LHCN-M2 (cell line): ENCODE measurements at regions not wholly inside any gene's neighbourhood (a gene's known extent, or its start where the extent isn't known, plus 50 kb on each side); places are given as distances from the start of the nearest gene placed in this dataset.

Source experiments
- DNase-seq: peaks from one replicate; pipeline ENCODE4 v3.0.0-alpha.2; 2012; ENCODE audit warnings: low read depth

DNA sequence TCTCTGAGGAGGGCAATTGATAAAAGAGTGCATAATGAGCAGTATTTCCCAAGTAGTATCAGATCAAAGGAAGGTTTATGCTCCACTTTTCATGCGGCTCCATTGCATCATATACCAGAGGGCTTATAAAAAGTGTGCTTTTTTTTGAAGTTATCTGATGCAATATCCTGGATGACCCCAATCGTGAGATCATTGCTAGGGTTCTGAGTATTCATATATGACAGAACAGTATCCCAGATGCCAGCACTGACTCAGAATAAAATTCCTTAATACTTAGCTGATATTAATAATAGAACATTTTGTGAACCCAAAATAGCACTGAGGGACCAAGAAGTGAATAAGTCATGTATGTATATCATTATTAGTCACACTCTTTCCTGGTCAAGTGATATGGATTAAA, 945.5 kb upstream of the AGA start:
- no peak for DNase-seq

DNA sequence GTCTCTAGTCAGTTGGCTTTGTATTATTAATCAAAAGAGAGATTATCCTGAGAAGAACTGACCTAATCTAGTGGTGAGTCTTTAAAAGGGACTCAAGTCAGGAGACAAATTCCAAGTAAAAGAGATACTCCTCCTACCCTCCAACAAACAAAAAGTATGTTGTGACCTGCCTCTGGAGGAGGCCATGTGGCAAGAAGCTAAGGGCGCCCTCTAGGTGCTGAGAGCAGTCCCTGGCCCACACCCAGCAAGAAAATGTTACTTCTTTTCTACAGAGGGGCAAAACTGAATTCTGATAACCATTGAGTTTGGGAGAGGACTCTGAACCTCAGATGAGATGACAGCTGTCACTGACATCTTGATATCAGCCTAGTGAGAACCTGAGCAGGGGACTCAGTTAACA, 953.6 kb upstream of the AGA start:
- DNase-seq: no peak

DNA sequence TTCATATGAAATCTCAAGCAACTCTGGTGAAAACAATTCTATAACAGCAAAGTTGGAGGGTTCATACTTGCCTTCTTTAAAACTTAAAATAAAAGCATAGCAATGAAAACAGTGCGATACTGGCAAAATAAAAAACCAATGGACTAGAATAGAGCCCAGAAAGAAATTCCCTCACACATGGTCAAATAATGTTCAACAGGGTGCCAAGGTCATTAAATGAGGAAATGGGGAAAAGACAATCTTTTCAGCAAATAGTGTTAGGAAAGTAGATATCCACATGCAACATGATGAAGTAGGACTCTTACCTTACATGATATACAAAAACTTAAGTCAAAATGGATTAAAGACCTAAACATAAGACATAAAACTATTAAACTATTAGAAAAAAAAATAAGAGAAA, 970.2 kb upstream of the AGA start:
- DNase-seq: no peak

DNA sequence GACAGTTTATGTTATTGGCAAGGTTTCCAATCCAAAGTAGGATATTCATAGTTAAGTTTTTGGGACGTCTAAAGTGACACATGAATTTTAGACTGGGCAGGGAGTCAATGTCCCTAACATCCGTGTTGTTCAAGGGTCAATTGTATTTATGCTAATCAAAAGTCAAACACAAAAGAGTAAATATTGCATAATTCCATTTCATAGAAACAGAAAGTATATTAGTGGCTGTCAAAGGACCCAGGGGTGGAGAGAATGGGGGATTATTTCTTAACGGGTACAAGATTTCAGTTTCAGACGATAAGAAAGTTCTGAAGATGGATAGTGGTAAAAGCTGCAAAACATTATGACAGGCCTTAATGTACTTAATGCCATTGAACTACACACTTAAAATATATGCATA, 971.8 kb upstream of the AGA start:
- DNase-seq: no peak

DNA sequence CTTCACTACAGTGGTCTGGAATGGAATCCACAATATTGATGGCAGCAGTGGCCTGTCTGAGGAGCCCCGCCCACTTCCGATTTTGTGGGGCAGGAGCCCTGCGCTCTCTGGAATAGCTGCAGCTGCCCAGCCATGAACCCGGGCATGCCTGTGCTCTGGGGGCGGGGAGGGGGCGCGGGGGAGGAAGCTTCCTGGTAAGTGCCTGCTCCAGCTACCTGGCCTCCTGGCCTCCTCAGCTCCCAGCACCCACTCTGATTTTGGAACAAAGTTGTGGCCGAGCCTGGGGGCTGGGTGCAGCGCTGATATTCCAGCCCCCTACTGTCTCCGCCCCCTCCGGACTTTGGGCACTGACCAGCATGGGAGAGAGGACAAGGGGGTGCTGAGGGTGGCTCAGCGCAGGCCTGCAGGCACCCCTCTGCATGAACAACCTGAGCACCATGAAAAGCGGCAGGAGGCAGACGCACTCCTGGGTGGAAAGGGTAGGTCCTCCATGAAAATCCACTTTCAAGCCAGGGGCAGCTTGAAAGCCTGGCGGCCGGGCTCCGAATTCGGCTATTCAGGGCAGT, 972.7 kb upstream of the AGA start:
- DNase-seq: no peak

DNA sequence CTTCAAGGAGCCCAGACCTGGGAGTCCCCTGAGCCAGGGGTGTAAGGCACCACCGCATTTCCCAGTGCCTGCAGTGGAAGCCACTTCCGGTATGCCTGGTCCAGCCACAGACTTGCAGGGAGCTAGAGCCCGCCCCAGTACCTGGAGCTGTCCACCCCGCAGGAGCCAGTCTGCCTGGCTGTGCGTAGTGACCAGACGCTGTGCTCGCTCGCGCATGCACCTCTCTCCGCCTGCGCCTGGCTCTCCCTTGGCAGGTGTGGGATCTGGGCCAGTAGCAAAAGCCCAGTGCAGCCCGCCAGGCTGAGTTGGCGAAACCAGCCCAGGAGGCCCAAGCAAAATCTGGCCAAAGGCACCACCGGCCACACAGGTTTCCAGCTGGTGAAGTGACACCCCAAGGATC, 973.7 kb upstream of the AGA start:
- DNase-seq: no peak

DNA sequence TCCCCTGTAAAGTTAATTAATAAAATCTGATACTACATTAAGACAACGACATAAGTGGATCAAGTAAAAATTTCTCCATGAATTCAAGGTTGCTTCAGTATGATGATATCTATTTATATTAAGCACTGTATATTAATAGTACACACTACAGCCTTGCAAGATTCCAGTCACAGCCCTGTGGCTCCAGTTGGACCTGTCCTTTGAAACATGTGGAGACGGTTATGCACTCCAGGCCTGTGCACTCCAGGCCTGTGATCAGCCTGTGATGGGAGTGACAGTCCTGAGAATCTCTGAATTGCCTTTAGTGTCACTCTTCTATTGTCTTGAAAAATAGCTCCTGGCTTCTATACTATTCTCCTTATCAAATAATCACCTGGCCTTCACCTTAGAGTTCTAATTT, 981.1 kb upstream of the AGA start:
- DNase-seq: no peak

DNA sequence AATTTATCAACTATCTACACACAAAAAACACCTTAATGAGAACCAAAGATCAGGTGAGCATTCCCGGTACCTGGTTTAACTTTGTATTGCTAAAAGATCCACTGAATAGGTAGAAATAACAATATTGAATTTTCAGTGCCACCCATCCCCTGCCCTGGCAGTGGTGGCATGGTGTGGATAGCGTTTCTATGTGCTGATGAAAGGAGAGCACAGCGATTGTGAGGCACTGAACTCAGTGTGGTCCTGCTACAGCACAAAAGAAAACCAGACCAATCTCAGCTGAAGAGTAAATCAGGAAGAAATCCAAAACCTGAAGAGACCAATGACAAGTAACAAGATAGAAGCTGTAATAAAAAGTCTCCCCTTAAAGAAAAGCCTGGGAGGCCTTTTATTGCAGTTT, 984.6 kb upstream of the AGA start:
- no peak for DNase-seq

DNA sequence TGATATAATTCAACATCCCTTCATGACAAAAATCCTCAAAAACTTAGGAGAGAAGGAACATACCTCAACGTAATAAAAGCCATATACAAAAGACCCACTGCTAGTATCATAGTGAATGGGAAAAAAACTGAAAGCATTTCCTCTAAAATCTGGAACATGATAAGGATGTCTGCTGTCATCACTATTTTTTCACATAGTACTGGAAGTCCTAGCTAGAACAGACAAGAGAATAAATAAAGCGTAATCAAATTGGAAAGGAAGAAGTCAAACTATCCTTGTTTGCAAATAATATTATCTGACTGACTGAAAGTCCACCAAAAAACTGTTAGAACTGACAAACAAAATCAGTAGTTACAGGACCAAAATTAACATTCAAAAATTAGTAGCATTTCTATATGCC, 985.4 kb upstream of the AGA start:
- no peak for DNase-seq

DNA sequence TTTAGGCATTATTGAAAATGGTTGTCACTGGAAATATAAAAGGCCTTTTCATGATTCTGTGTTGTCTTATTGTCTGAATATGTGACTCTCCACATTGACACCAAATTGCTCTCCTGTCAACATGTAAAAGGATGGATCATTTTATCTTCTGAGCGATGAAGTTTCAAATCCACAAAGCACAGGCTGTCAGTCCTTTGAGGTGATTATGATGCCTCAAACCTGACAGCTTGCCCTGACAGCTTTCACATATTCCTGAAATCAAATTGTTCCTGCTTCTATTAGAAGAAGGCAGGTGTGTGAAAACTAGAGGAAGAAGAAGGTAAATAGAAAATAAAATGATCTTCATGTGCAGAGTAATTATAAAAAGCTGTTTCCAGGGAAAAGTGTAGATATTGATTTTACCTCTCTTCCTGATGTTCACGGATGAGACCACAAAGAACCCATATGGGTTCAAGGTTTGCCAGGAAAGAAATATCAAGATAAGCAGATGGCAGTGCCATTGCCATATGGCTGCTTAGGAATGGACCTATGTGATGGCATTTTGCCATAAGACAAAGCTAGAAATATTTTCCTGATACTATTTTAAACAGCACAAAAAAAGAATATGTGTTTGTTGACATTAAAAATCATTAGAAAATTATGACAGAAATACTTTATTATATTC, 1006.3 kb upstream of the AGA start:
- no peak for DNase-seq

DNA sequence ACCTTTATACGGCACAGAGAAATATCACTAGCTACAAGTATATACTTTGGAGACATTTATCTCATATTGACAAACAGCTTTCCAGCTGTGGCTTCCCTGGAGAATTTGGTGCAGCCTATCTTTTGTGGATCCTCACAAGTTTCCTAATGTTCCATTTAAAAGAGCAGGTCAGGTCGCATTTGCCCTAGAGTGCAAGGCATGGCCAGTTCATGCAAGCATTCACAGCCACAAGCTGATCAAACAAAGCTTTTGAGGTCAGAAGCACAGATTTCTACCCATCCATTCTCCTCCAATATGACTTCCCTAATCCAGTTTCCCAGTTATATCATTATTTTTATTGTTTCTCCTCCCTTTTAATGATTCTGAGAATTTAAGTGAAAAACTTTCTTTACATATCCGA, 1008.4 kb upstream of the AGA start:
- DNase-seq: no peak

DNA sequence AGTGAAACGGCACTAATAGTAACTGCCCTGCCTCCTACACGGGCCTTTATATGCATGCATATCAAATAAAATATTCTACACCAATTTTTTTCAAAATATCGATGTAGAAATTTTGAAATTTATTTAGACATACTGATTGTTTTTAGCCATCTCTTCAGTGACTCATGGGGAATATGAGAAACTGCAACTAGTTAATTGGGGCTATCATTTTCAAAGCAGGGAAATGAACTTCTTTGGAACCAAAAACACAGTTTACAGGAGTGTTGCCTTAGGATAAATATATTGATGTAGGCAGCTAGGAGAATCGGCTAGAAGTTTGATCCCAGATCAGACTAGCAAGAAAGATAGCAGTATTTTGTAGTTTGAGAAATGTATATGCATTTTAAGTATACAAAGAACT, 1010.8 kb upstream of the AGA start:
- no peak for DNase-seq

DNA sequence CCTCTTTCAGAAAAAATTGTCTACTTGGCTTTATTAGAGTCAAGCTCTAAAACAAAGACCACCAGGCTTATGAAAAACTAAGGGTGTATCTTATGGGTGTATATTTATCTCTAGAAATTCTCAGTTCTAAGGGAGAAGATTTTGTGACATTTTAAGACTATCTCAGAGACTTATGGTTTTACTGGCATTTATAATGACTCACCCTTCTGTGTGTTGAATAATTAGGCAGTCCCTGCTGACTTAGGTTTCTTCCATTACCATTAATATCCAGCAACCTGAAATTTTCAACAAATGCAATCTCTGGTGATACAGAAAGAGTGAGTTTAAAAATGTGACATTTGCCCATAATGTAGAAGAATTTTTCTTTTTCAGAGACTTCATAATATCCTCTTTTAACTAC, 1015.0 kb upstream of the AGA start:
- no peak for DNase-seq

DNA sequence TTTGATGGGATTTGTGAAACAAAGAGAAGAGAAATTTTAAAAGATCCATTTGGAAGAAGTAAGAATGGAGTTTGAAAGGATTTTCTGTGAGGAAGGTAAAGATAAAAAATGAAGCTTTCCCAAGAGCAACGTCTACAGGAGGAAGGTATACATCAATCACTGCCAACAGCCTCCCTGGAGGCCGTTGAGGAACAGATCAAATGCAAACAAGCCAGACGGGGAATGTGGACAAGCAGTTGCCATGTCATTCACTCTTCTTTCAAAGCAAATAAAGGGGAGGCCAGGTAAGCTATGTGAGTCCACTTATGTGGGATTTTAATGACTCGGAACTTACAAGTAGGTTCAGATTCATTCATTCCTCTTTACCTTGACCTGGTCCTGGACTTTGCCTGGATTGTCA, 1020.5 kb upstream of the AGA start:
- no peak for DNase-seq

DNA sequence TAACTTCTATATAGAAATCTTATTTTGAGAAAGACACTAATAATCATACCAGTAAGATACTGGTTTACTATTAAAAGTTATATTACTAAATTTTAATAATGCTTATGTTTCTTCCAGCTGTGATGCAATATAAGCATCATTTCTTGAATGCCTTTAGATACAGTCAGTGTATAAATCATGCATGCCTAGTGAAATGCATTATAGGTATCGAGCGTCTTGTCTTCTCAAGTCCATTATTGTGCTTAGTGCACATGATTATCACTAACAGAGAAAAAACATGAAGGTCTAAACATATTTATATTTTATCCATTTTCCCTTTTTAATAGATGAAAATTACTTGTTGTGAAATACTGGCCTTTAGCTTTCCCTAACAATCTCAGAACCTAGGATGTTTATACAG, 1021.5 kb upstream of the AGA start:
- DNase-seq: no peak

DNA sequence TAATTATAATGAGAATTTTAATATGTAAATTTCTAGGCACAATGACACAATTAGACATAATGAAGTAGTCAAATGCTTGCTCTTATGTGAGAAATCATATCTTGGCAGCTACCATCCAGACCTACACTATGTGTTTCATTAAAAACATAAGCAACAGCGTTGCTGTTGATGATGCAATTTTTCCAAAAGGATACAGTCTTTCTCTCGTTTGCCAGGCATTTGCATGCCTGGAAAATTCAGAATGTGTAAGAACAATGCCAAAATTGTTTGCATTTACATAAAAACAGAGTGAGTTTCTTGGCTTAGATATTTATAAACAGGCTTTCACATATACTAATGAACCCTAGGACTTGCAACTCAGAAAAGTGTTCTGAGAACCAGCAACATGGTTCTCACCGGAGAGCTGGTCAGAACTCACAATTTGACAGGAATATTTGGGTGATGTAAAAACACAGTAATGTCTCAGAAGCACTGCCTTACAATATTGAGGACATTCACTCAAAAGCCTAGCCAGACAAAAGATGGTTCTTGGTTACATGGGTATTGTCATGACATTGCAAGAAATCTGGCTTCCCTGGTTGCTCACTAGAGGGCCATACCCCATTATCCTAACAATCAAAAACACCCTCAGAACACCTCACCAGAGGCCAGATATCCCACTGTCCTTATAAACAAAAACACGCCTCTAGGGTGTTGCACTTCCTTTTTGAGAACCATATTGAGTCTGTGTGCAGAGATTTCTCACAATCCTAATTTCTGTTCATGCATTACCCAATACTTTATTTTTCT, 1029.0 kb upstream of the AGA start:
- no peak for DNase-seq

DNA sequence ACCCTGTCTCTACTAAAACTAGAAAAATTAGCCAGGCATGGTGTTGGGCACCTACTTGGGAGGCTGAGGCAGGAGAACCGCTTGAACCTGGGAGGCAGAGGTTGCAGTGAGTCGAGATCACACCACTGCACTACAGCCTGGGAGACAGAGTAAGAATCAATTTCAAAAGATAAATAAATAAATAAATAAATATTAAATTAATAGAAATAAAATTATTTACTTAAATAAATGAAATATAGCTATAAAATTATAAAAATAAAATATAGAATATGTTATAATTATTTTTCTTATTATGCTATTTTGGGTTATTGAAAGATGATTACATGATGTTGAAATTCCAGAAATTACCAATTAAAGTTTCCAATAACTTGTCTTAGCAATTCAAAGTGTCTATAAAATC, 1029.8 kb upstream of the AGA start:
- DNase-seq: no peak

DNA sequence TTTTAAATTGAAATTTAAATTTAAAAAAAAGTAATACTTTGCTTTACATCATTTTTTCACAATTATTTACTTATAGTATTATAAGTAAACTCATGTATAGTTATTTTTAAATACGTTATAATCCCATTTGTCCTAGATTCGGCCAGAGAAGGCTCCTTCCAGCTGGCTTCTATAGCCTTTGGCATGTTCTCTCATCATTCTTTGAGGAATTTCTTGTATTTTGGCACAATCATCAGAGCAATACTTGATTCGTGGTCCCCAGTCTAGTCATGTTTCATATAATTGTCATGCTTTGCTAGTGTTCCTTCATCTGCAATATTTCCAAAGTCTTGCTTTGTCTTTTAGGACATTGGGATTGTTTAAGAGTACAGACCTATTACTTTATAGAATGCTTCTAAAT, 1037.9 kb upstream of the AGA start:
- DNase-seq: no peak

DNA sequence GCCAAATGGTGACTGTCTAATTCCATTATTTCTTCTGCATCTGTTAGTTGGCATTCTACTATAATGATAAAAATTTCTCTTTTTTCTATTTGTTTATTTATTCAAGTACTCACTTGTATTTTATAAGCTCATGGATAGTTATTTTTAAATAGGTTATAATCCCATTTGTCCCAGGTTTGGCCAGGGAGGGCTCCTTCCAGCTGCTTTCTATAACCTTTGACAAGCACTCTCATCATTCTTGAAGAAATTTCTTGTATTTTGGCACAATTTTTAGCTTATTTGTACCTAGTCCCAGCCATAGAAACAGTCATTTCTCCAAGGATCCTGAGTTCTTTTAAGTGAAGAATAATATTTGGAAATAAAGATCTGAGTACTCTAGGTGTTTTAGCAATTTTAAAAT, 1038.6 kb upstream of the AGA start:
- no peak for DNase-seq

DNA sequence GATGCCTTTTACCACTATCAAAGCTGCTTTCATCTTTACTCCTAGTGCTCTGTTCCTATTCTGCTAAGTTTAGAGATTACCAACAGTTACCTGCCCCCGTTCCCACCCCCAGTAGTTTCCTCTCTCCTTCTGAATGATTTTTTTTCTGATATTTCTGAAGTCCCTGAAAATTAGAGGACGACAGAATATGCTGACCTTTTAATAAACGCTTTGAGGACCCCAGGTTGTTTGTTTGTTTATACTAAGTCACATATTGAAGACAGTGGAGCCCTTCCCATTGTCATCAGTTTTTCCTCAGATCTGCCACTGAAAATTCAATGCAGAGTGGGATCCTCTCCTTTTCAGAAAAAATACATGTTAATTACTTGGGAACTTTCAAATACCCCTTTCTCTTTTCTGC, 1039.3 kb upstream of the AGA start:
- DNase-seq: no peak

DNA sequence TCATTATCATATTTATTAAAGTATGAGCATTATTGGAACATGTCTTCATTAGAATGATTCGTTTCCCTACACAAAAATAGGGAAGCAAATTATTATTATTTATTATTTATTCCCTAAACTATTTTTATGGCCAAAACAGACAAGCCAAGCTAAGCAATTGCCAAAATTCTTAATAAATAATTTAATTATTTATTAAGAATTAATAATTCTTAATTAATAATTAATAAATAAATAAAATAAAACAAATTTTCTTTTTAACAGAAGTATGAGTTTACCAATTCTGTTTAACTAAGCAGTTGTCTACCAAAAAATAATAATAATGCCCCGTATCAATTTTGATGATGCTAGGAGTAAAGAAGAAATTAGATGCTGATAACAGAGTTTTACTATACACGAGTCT, 1080.8 kb upstream of the AGA start:
- DNase-seq: no peak

DNA sequence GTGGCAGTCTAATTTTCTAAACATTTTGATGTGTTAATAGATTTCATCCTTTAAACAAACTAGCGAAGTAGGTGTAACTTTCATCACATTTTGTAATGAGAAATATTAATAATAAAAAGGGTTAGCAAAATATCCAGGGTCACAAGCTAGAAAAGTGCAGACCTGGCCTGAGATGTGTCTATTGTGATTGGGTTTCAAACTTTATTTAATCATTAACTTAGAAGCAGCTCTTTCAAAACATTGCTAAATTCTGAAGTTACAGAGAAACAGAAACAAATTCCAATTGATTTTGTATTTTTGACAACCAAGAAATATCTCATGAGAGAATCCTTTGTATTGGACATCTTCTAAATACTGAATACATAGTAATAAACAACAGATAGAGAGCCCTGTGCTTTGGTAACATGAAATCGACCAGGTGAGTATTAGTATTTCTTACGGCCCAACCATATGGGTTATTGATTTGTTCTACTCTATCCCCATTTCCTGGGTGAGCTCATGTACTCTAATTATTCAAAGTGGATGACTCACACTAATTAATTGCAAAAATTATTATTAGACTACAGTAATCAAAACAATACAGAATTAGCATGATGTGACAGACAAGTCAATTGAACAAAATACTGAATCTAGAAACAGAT, 1093.8 kb upstream of the AGA start:
- DNase-seq: no peak

DNA sequence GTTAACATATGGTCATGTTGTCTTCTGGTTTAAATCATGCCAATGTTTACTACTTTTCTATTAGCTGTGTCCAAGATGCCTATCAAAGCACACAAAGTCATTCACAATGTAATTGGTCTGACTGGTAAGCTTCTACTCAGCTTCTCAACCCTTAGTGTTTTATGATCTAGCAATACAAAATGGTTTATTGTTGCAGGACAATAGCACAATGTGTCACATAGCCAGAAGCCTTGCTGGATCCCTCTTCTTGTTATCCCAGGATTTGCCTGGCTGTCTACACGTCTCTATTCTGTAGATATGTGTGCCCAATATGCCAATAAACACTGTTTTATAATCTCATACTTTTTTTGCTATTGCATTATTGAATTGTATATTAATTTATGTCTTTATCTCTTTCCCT, 1111.0 kb upstream of the AGA start:
- no peak for DNase-seq
